WTC11 (cell line): ENCODE measurements at regions not wholly inside any gene's neighbourhood (a gene's known extent, or its start where the extent isn't known, plus 50 kb on each side); places are given as distances from the start of the nearest gene placed in this dataset.

ENCODE experiments used
- ATAC-seq: fragments of 200-7000 bp; cut with Tn5 transposase; 2 replicates; pipeline ENCODE4 v1.10.0; 2021; ENCODE audit warnings: mild to moderate bottlenecking, moderate library complexity
- CTCF ChIA-PET: fragments of 300-600 bp; sonication (Branson Sonifier 250); formaldehyde crosslinking; loops from one replicate; lab custom pipeline; 2021; ENCODE audit warnings: antibody characterized with exemption; lab: Charles Lee
- POLR2A ChIA-PET: fragments of 350-600 bp; sonication (Branson Sonifier 250); formaldehyde crosslinking; loops from one replicate; lab custom pipeline; 2021; ENCODE audit warnings: antibody characterized with exemption; lab: Charles Lee
- DNase-seq: peaks from one replicate; pipeline ENCODE4 v3.0.0; 2021; ENCODE audit warnings: low spot score
- H3K27ac Mint-ChIP-seq: 2 replicates; pipeline ENCODE4 v1.8.0; 2021; ENCODE audit warnings: mixed read lengths
- H3K27me3 Mint-ChIP-seq: 2 replicates; pipeline ENCODE4 v1.8.0; 2021; ENCODE audit warnings: low read depth, mild to moderate bottlenecking, moderate library complexity, mixed read lengths
- H3K36me3 Mint-ChIP-seq: 2 replicates; pipeline ENCODE4 v1.8.0; 2021; ENCODE audit warnings: mixed read lengths
- H3K4me1 Mint-ChIP-seq: 2 replicates; pipeline ENCODE4 v1.8.0; 2022; ENCODE audit warnings: mixed read lengths
- H3K4me3 Mint-ChIP-seq: 2 replicates; pipeline ENCODE4 v1.8.0; 2021; ENCODE audit warnings: mild to moderate bottlenecking, moderate library complexity, mixed read lengths
- H3K9me3 Mint-ChIP-seq: 2 replicates; pipeline ENCODE4 v1.8.0; 2021; ENCODE audit warnings: mixed read lengths
- CREB1 ChIP-seq: sonication (generic); formaldehyde crosslinking; IDR thresholded peaks from 2 replicates; pipeline ENCODE4 v1.8.0; 2023; ENCODE audit warnings: mild to moderate bottlenecking, missing genetic modification reagents
- FOXP1 ChIP-seq: sonication (generic); formaldehyde crosslinking; IDR thresholded peaks from 2 replicates; pipeline ENCODE4 v1.8.0; 2022; ENCODE audit warnings: missing genetic modification reagents, mild to moderate bottlenecking, moderate library complexity, borderline replicate concordance
- GTF2I ChIP-seq: fragments of 250-450 bp; sonication (Bioruptor Pico); conservative IDR thresholded peaks from 2 replicates; pipeline ENCODE4 v1.4.0; 2021; ENCODE audit warnings: mild to moderate bottlenecking
- HMGA2 ChIP-seq: fragments of 250-450 bp; sonication (Bioruptor Pico); IDR thresholded peaks from 2 replicates; pipeline ENCODE4 v1.4.0; 2021; ENCODE audit warnings: mild to moderate bottlenecking, moderate library complexity
- JUN ChIP-seq: sonication (generic); formaldehyde crosslinking; IDR thresholded peaks from 2 replicates; pipeline ENCODE4 v1.8.0; 2023; ENCODE audit warnings: mild to moderate bottlenecking, missing genetic modification reagents
- NFATC4 ChIP-seq: fragments of 250-450 bp; sonication (Bioruptor Pico); IDR thresholded peaks from 2 replicates; pipeline ENCODE4 v1.9.0; 2021; ENCODE audit warnings: mild to moderate bottlenecking
- RORB ChIP-seq: fragments of 250-450 bp; sonication (Bioruptor Pico); IDR thresholded peaks from 2 replicates; pipeline ENCODE4 v1.9.0; 2021; ENCODE audit warnings: mild to moderate bottlenecking
- ZNF263 ChIP-seq: sonication (generic); formaldehyde crosslinking; IDR thresholded peaks from 2 replicates; pipeline ENCODE4 v1.8.1; 2022; ENCODE audit warnings: low read depth, mild to moderate bottlenecking, moderate library complexity, missing genetic modification reagents
- TF ChIP-seq, protein P1 (sequence below): fragments of 200-600 bp; IDR thresholded peaks from 2 replicates; pipeline ENCODE4 v1.8.0; 2022; ENCODE audit warnings: antibody characterized with exemption
- TF ChIP-seq, protein P2 (sequence below): fragments of 250-450 bp; sonication (Bioruptor Pico); IDR thresholded peaks from 2 replicates; pipeline ENCODE4 v1.9.0; 2021; ENCODE audit warnings: mild to moderate bottlenecking, borderline replicate concordance
- TF ChIP-seq, protein P3 (sequence below): sonication (generic); formaldehyde crosslinking; conservative IDR thresholded peaks from 2 replicates; pipeline ENCODE4 v1.8.1; 2022; ENCODE audit warnings: mild to moderate bottlenecking, missing genetic modification reagents
- TF ChIP-seq, protein P4 (sequence below): fragments of 250-450 bp; sonication (Bioruptor Pico); conservative IDR thresholded peaks from 2 replicates; pipeline ENCODE4 v1.9.0; 2021; ENCODE audit warnings: mild to moderate bottlenecking
- TF ChIP-seq, protein P5 (sequence below): sonication (generic); formaldehyde crosslinking; IDR thresholded peaks from 2 replicates; pipeline ENCODE4 v1.8.1; 2022; ENCODE audit warnings: mild to moderate bottlenecking, missing genetic modification reagents, moderate library complexity, borderline replicate concordance

DNA sequence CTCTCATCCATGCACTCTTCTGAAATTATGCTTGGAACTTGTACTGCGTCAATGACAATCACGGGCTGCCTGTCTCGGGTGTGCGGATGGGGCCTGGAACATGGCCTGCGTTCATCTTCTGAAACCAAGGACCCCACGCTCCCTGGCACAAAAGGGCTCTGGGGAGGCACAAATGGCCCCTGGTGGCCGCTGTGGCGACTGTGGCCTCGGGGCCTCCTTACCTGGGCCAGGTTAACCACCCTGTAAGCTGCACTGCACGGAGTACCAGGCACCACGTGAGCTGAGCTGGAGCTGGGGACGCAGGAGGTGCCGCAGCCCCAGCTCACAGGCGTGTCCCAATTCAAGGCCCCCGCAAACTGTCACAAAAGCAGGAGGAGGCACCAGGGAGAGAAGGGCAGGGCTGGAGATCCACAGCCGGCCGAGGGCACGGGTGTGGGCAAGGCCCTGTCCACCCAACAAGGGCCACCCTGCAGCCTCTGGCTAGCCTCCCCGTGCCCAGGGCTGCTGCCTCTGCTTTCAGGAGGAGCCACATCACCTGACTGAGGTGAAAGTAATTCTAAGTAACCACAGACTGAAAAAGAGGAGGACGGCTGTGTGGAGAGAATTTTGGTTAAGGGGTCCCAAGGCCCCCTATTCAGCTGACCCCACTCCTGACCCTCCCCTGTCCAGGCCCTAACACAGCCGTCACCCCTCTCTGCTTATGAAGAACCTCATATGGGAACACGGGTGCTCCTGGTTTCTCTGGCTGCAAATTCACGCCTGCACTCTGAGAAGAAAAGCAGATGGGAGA lies 61.1 kb upstream of the GALNT9 start:
- H3K9me3 Mint-ChIP-seq, result peaks cover 6% of the 10 kb centered on the region
- no peak overlapping the region for H3K4me3 Mint-ChIP-seq
- POLR2A ChIA-PET, result no interaction called here
- CTCF ChIA-PET, result interaction anchor here (0.6 to 2.7 kb wide), 3 partner anchors 24 to 224 kb away, joined by 3 to 23 read pairs (median 4); no protein-coding TSS in a partner anchor
- H3K27ac Mint-ChIP-seq, result no peak overlapping the region
- ATAC-seq, result no peak
- H3K4me1 Mint-ChIP-seq, result peaks cover 15% of the 10 kb centered on the region
- TF ChIP-seq, protein P1, sequence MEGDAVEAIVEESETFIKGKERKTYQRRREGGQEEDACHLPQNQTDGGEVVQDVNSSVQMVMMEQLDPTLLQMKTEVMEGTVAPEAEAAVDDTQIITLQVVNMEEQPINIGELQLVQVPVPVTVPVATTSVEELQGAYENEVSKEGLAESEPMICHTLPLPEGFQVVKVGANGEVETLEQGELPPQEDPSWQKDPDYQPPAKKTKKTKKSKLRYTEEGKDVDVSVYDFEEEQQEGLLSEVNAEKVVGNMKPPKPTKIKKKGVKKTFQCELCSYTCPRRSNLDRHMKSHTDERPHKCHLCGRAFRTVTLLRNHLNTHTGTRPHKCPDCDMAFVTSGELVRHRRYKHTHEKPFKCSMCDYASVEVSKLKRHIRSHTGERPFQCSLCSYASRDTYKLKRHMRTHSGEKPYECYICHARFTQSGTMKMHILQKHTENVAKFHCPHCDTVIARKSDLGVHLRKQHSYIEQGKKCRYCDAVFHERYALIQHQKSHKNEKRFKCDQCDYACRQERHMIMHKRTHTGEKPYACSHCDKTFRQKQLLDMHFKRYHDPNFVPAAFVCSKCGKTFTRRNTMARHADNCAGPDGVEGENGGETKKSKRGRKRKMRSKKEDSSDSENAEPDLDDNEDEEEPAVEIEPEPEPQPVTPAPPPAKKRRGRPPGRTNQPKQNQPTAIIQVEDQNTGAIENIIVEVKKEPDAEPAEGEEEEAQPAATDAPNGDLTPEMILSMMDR, result no peak
- no peak for TF ChIP-seq CREB1 (CRISPR knock-in tag)
- TF ChIP-seq, protein P2, sequence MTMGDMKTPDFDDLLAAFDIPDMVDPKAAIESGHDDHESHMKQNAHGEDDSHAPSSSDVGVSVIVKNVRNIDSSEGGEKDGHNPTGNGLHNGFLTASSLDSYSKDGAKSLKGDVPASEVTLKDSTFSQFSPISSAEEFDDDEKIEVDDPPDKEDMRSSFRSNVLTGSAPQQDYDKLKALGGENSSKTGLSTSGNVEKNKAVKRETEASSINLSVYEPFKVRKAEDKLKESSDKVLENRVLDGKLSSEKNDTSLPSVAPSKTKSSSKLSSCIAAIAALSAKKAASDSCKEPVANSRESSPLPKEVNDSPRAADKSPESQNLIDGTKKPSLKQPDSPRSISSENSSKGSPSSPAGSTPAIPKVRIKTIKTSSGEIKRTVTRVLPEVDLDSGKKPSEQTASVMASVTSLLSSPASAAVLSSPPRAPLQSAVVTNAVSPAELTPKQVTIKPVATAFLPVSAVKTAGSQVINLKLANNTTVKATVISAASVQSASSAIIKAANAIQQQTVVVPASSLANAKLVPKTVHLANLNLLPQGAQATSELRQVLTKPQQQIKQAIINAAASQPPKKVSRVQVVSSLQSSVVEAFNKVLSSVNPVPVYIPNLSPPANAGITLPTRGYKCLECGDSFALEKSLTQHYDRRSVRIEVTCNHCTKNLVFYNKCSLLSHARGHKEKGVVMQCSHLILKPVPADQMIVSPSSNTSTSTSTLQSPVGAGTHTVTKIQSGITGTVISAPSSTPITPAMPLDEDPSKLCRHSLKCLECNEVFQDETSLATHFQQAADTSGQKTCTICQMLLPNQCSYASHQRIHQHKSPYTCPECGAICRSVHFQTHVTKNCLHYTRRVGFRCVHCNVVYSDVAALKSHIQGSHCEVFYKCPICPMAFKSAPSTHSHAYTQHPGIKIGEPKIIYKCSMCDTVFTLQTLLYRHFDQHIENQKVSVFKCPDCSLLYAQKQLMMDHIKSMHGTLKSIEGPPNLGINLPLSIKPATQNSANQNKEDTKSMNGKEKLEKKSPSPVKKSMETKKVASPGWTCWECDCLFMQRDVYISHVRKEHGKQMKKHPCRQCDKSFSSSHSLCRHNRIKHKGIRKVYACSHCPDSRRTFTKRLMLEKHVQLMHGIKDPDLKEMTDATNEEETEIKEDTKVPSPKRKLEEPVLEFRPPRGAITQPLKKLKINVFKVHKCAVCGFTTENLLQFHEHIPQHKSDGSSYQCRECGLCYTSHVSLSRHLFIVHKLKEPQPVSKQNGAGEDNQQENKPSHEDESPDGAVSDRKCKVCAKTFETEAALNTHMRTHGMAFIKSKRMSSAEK, result no peak
- TF ChIP-seq ZNF263, result no peak
- TF ChIP-seq JUN, result no peak
- TF ChIP-seq, protein P3, sequence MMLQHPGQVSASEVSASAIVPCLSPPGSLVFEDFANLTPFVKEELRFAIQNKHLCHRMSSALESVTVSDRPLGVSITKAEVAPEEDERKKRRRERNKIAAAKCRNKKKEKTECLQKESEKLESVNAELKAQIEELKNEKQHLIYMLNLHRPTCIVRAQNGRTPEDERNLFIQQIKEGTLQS, result no peak
- no peak for TF ChIP-seq NFATC4 (CRISPR knock-in tag)
- TF ChIP-seq FOXP1, result no peak
- TF ChIP-seq RORB (CRISPR knock-in tag), result no peak
- TF ChIP-seq, protein P4, sequence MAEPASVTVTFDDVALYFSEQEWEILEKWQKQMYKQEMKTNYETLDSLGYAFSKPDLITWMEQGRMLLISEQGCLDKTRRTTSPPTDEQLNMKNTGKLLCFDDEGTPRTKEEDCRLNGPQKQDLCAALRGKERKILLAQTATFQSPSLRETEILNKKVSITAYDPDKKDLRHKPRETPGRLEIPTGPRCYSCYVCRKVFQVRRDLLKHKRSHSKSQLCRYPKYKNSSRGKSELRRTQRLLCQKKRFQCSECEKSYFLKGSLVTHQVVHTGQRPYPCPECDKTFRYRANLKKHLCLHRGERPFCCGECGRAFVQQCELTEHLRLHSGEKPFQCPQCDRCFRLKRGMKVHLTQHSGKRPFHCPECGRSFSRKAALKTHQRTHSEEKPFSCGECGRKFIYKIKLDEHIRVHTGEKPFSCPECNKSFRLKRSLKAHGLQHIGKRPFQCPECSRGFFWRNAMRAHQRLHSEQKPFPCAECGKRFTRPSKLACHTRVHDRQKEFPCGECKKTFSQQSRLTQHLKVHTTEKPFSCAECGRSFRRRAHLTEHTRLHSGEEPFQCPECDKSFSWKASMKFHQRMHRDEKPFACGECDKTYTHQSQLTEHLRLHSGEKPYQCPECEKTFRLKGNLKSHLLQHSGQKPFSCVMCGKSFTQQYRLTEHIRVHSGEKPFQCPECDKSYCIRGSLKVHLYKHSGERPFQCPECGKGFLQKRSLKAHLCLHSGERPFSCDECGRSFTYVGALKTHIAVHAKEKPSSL, result no peak
- no peak for TF ChIP-seq GTF2I (CRISPR knock-in tag)
- no peak for DNase-seq
- no peaks in the 10 kb centered on the region for H3K36me3 Mint-ChIP-seq
- H3K27me3 Mint-ChIP-seq, result peaks cover 58% of the 10 kb centered on the region

DNA sequence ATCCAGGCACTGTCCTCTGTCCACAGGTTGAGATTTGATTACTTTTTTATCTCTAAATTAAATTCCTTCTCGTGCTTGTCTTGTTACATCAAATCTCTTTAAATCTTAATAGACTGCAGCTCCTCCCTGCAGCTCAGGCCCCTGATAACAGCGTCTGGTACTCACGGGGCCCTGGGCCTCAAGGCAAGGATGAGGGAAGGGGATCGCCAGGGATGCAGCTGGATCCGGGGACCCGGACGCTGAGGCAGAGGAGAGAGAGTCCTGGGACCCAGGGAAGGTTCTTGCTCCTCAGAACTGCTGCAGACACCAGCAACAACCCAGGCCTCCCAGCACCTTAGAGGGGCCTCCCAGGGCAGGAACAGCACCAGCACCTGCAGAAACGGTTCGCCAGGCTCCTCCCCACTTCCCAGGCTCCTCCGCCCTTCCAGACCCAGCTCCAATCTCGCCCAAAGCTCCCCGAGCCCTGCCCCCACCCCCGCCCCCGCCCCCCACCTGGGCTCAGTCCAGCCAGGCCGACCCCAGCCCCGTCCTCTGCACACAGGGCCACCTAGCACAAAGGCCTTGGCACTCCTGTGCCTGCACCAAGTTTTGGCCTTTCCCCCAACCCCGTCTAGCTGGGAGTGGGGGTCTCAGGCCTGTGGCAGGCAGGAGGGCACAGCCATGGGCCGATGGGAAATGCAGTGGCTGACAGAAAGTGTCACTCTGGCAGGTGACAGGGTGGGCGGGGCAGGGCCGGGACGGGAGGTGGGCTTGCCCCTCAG lies 60.3 kb upstream of the GALNT9 start:
- Mint-ChIP-seq H3K27me3 (peaks cover 51% of the 10 kb centered on the region), H3K27ac (no peak overlapping the region), H3K4me3 (no peak overlapping the region), H3K9me3 (peaks cover 5% of the 10 kb centered on the region), H3K36me3 (no peaks in the 10 kb centered on the region), H3K4me1 (peaks cover 15% of the 10 kb centered on the region)
- CTCF ChIA-PET, result interaction anchor here (0.8 to 2.7 kb wide), 4 partner anchors 14 to 225 kb away, joined by 3 to 23 read pairs (median 4); no protein-coding TSS in a partner anchor
- POLR2A ChIA-PET, result no interaction called here
- no peak; the same call in 1 of the 2 replicates for ATAC-seq
- TF ChIP-seq, protein P5, sequence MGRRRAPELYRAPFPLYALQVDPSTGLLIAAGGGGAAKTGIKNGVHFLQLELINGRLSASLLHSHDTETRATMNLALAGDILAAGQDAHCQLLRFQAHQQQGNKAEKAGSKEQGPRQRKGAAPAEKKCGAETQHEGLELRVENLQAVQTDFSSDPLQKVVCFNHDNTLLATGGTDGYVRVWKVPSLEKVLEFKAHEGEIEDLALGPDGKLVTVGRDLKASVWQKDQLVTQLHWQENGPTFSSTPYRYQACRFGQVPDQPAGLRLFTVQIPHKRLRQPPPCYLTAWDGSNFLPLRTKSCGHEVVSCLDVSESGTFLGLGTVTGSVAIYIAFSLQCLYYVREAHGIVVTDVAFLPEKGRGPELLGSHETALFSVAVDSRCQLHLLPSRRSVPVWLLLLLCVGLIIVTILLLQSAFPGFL (CRISPR knock-in tag), result no peak
- TF ChIP-seq HMGA2 (no peak), ZNF263 (peak; percentile 52; the same call in 1 of the 2 replicates)
- DNase-seq, result no peak
